Neural cell (in vitro differentiated cells): ENCODE measurements at regions not wholly inside any gene's neighbourhood (a gene's known extent, or its start where the extent isn't known, plus 50 kb on each side); places are given as distances from the start of the nearest gene placed in this dataset.

Source experiments
- H2AFZ ChIP-seq: fragments of 200-600, 300-800 bp; sonication (generic), shearing (Covaris generic); 2 replicates; pipeline ENCODE4 v1.6.0; 2014; ENCODE audit warnings: low read depth, mild to moderate bottlenecking, antibody characterized with exemption, low read length, moderate library complexity
- H3F3A ChIP-seq: fragments of 200-600 bp; shearing (Covaris generic); 2 replicates; pipeline ENCODE4 v1.6.1; 2016; ENCODE audit warnings: mild to moderate bottlenecking, moderate library complexity, mixed read lengths, antibody characterized with exemption, low read length; ENCODE audit not compliant: insufficient read depth, poor library complexity, severe bottlenecking
- H3K27ac ChIP-seq: fragments of 200-600, 300-800 bp; sonication (generic), shearing (Covaris generic); 2 replicates; pipeline ENCODE4 v1.5.1; 2014; ENCODE audit warnings: mild to moderate bottlenecking, low read length, moderate library complexity
- H3K27me3 ChIP-seq: fragments of 300-800, 200-600 bp; sonication (generic), shearing (Covaris generic); 2 replicates; pipeline ENCODE4 v1.6.0; 2014; ENCODE audit warnings: mild to moderate bottlenecking, low read depth, low read length, moderate library complexity; ENCODE audit not compliant: insufficient read depth
- H3K36me3 ChIP-seq: fragments of 300-800, 200-600 bp; sonication (generic), shearing (Covaris generic); 2 replicates; pipeline ENCODE4 v1.5.1; 2014; ENCODE audit warnings: mild to moderate bottlenecking, antibody characterized with exemption, low read length, moderate library complexity; ENCODE audit not compliant: insufficient read depth
- H3K4me2 ChIP-seq: fragments of 300-800, 200-600 bp; sonication (generic), shearing (Covaris generic); 2 replicates; pipeline ENCODE4 v1.6.0; 2014; ENCODE audit warnings: mild to moderate bottlenecking, low read length
- H3K4me3 ChIP-seq: fragments of 300-800, 200-600 bp; sonication (generic), shearing (Covaris generic); 2 replicates; pipeline ENCODE4 v1.5.1; 2014; ENCODE audit warnings: mild to moderate bottlenecking, low read length, moderate library complexity
- H3K79me2 ChIP-seq: fragments of 200-600 bp; shearing (Covaris generic); replicated peaks from 2 replicates; pipeline ENCODE4 v1.6.0; 2014; ENCODE audit warnings: mild to moderate bottlenecking, low read length, moderate library complexity; ENCODE audit not compliant: insufficient read depth
- H3K9ac ChIP-seq: fragments of 300-800, 200-600 bp; sonication (generic), shearing (Covaris generic); 2 replicates; pipeline ENCODE4 v1.6.1; 2016; ENCODE audit warnings: mild to moderate bottlenecking, low read length, mixed read lengths
- H3K9me2 ChIP-seq: fragments of 200-600 bp; shearing (Covaris generic); 2 replicates; pipeline ENCODE4 v1.6.1; 2016; ENCODE audit warnings: mild to moderate bottlenecking, low read length, mixed read lengths; ENCODE audit not compliant: insufficient read depth
- H3K9me3 ChIP-seq: fragments of 200-600, 300-800 bp; sonication (generic), shearing (Covaris generic); 2 replicates; pipeline ENCODE4 v1.6.1; 2016; ENCODE audit warnings: mild to moderate bottlenecking, mixed run types, low read length, moderate library complexity, mixed read lengths
- H4K20me1 ChIP-seq: fragments of 200-600 bp; shearing (Covaris generic); 2 replicates; pipeline ENCODE4 v1.6.1; 2016; ENCODE audit warnings: mild to moderate bottlenecking, mixed run types; ENCODE audit not compliant: insufficient read depth
- EP300 ChIP-seq: fragments of 450-650 bp; conservative IDR thresholded peaks from 2 replicates; pipeline ENCODE4 v1.6.1; 2014; ENCODE audit warnings: antibody characterized with exemption, mild to moderate bottlenecking, moderate library complexity; ENCODE audit not compliant: poor library complexity, severe bottlenecking
- EZH2 ChIP-seq: fragments of 200-600, 300-800 bp; shearing (Covaris generic), sonication (generic); IDR thresholded peaks from 2 replicates; pipeline ENCODE4 v1.6.1; 2014; ENCODE audit warnings: antibody characterized with exemption, low read length, borderline replicate concordance, mild to moderate bottlenecking; ENCODE audit not compliant: insufficient read depth, poor library complexity, severe bottlenecking
- MXI1 ChIP-seq: fragments of 450-650 bp; conservative IDR thresholded peaks from 2 replicates; pipeline ENCODE4 v1.6.1; 2014; ENCODE audit warnings: antibody characterized with exemption, mild to moderate bottlenecking; ENCODE audit not compliant: poor library complexity, severe bottlenecking
- POLR2AphosphoS5 ChIP-seq: IDR thresholded peaks from 2 replicates; pipeline ENCODE4 v1.6.1; 2012
- RAD21 ChIP-seq: fragments of 450-650 bp; conservative IDR thresholded peaks from 2 replicates; pipeline ENCODE4 v1.6.1; 2014; ENCODE audit warnings: antibody characterized with exemption, mild to moderate bottlenecking, moderate library complexity
- SMC3 ChIP-seq: fragments of 450-650 bp; conservative IDR thresholded peaks from 2 replicates; pipeline ENCODE4 v1.6.1; 2014; ENCODE audit warnings: antibody characterized with exemption, mild to moderate bottlenecking, moderate library complexity; ENCODE audit not compliant: poor library complexity
- TAF1 ChIP-seq: IDR thresholded peaks from 2 replicates; pipeline ENCODE4 v1.6.1; 2012; ENCODE audit warnings: low read depth
- TF ChIP-seq, protein P1 (sequence below): fragments of 450-650 bp; IDR thresholded peaks from 2 replicates; pipeline ENCODE4 v1.5.1; 2014; ENCODE audit warnings: antibody characterized with exemption, mild to moderate bottlenecking, moderate library complexity; ENCODE audit not compliant: poor library complexity, severe bottlenecking
- TF ChIP-seq, protein P2 (sequence below): IDR thresholded peaks from 2 replicates; pipeline ENCODE4 v1.6.1; 2012; ENCODE audit warnings: borderline replicate concordance

DNA sequence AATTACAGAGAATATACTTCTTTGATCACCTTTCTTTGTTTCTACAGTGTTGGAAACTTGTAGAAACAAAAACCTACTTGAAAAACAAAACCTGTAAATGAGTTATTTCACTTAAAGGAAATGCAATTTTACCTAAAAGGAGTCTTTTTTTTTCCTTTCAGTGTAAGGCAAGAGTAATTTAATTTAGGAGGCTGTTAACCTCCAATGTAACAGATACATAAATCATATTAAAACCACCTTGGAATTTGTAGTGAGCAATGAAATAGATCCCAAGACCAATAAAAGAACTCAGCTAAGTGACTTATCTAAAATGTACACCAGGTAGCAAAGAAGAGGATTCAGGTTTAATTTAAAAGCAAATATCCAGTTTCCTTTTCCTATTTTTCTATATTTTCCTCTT, 524.8 kb downstream of the CSNK1G3 start:
- no peak overlapping the region for H3K27ac ChIP-seq
- TF ChIP-seq MXI1 (no peak), TAF1 (no peak), POLR2AphosphoS5 (no peak), EZH2 (no peak), EP300 (no peak), SMC3 (no peak), RAD21 (no peak)
- TF ChIP-seq, protein P1, sequence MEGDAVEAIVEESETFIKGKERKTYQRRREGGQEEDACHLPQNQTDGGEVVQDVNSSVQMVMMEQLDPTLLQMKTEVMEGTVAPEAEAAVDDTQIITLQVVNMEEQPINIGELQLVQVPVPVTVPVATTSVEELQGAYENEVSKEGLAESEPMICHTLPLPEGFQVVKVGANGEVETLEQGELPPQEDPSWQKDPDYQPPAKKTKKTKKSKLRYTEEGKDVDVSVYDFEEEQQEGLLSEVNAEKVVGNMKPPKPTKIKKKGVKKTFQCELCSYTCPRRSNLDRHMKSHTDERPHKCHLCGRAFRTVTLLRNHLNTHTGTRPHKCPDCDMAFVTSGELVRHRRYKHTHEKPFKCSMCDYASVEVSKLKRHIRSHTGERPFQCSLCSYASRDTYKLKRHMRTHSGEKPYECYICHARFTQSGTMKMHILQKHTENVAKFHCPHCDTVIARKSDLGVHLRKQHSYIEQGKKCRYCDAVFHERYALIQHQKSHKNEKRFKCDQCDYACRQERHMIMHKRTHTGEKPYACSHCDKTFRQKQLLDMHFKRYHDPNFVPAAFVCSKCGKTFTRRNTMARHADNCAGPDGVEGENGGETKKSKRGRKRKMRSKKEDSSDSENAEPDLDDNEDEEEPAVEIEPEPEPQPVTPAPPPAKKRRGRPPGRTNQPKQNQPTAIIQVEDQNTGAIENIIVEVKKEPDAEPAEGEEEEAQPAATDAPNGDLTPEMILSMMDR: no peak
- TF ChIP-seq, protein P2, sequence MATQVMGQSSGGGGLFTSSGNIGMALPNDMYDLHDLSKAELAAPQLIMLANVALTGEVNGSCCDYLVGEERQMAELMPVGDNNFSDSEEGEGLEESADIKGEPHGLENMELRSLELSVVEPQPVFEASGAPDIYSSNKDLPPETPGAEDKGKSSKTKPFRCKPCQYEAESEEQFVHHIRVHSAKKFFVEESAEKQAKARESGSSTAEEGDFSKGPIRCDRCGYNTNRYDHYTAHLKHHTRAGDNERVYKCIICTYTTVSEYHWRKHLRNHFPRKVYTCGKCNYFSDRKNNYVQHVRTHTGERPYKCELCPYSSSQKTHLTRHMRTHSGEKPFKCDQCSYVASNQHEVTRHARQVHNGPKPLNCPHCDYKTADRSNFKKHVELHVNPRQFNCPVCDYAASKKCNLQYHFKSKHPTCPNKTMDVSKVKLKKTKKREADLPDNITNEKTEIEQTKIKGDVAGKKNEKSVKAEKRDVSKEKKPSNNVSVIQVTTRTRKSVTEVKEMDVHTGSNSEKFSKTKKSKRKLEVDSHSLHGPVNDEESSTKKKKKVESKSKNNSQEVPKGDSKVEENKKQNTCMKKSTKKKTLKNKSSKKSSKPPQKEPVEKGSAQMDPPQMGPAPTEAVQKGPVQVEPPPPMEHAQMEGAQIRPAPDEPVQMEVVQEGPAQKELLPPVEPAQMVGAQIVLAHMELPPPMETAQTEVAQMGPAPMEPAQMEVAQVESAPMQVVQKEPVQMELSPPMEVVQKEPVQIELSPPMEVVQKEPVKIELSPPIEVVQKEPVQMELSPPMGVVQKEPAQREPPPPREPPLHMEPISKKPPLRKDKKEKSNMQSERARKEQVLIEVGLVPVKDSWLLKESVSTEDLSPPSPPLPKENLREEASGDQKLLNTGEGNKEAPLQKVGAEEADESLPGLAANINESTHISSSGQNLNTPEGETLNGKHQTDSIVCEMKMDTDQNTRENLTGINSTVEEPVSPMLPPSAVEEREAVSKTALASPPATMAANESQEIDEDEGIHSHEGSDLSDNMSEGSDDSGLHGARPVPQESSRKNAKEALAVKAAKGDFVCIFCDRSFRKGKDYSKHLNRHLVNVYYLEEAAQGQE: no peak
- no peaks in the 10 kb centered on the region for H3K9me2 ChIP-seq
- H3K9ac ChIP-seq: no peak overlapping the region
- H3K36me3 ChIP-seq: no peaks in the 10 kb centered on the region
- H4K20me1 ChIP-seq: no peaks in the 10 kb centered on the region
- H3K79me2 ChIP-seq: no peaks in the 10 kb centered on the region
- no peak overlapping the region for H3K4me2 ChIP-seq
- H3K4me3 ChIP-seq: no peak overlapping the region
- H3K27me3 ChIP-seq: no peaks in the 10 kb centered on the region
- no peaks in the 10 kb centered on the region for H3K9me3 ChIP-seq
- no peaks in the 10 kb centered on the region for H3F3A ChIP-seq
- no peak overlapping the region for H2AFZ ChIP-seq

DNA sequence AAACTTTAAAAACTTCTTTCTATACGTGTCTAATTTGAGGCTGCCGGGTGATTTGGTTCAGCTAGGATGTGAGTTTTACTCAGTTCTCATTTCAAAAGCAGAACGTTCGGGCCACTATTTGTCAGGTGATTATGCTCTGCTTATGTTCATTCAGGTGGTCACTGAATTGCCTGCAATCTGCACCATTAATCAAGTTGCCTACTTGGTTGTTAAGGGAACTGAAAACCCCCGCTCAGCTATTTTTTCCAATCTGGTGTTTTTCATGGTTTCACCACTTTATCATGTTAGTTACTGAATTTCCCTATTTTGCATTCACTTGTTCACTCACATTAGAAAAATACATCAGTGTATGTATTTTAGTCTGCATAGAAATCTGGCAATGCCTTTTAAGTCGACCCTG, 523.0 kb downstream of the CSNK1G3 start:
- Histone ChIP-seq H3K27me3 (no peaks in the 10 kb centered on the region), H3K4me2 (no peak overlapping the region), H3K36me3 (no peaks in the 10 kb centered on the region), H3K79me2 (no peaks in the 10 kb centered on the region), H3K9ac (no peak overlapping the region), H3K9me3 (no peaks in the 10 kb centered on the region), H3K9me2 (no peaks in the 10 kb centered on the region), H3F3A (no peaks in the 10 kb centered on the region), H3K27ac (no peak overlapping the region), H2AFZ (no peak overlapping the region), H4K20me1 (no peaks in the 10 kb centered on the region), H3K4me3 (no peak overlapping the region)
- TF ChIP-seq TAF1: no peak
- no peak for TF ChIP-seq RAD21
- TF ChIP-seq, protein P1: no peak
